22Rv1 (cell line): ENCODE measurements at regions not wholly inside any gene's neighbourhood (a gene's known extent, or its start where the extent isn't known, plus 50 kb on each side); places are given as distances from the start of the nearest gene placed in this dataset.

Experiments used
- CTCF ChIP-seq: fragments of 450-650 bp; IDR thresholded peaks from 2 replicates; pipeline ENCODE4 v1.5.1; 2017; ENCODE audit warnings: mild to moderate bottlenecking
- ZFX ChIP-seq: fragments of 450-650 bp; IDR thresholded peaks from 2 replicates; pipeline ENCODE4 v1.6.1; 2017; ENCODE audit warnings: antibody characterized with exemption, borderline replicate concordance

DNA sequence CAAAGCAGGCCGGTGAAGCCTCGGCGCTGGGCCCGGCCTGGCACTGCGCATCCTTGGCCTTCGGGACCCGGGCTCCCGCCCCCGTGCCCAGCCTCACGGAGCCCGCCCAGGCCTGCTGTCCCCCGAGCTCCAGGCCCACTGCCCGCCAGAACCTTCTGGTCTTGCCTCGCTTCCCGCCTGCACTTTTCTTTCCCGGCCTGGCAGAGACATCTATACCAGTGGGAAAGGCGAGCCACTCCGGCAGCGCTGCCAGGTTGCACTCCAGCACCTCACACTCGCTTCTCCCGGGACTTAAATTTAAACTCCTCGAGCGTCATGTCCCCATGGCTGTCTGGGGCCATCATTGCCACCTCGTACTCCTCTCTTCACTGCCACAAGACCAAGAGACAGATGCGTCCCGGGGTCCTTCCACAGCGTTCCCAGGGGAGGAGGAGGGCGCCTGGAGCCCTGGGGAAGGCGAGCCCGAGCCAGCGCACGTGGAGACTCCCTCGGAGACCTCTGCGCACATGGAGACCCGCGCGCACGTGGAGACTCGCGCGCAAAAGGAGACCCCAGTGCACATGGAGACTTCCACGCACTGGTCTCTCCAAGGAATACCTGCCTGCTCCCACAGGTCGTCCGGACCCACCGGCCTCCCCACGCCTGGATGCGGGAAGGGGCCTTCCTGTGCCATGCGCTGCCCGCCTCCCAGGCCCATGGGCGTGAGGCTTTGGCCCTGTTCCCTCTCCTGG lies 253.1 kb upstream of the SALL3 start:
- TF ChIP-seq CTCF = no peak
- no peak for TF ChIP-seq ZFX
